HCT116 (cell line): ENCODE measurements at regions not wholly inside any gene's neighbourhood (a gene's known extent, or its start where the extent isn't known, plus 50 kb on each side); places are given as distances from the start of the nearest gene placed in this dataset.

Source experiments
- ATAC-seq: fragments of 200-7000 bp; cut with Tn5 transposase; 2 replicates; pipeline ENCODE4 v1.9.1; 2020; ENCODE audit warnings: mild to moderate bottlenecking, moderate library complexity
- BruUV-seq: library from RNA; stranded (reverse); fragments of 400-500 nt; replicated peaks from 2 replicates; lab custom pipeline; 2021; lab: Mats Ljungman, UMichigan
- CTCF ChIA-PET: fragments of 300-600 bp; sonication (Branson Sonifier 250); formaldehyde crosslinking; loops from one replicate; lab custom pipeline; 2021; ENCODE audit warnings: antibody characterized with exemption; lab: Charles Lee
- POLR2A ChIA-PET: fragments of 300-600, 350-600 bp; sonication (Branson Sonifier 250); formaldehyde crosslinking; loops from one replicate; lab custom pipeline; 2021; ENCODE audit warnings: antibody characterized with exemption; lab: Charles Lee
- RAD21 ChIA-PET, 2 experiments: fragments of 300-600 bp; sonication (Branson Sonifier 250); formaldehyde crosslinking; loops; one replicate each; lab custom pipeline; 2023; ENCODE audit warnings: low total read pairs in 2 of 2; ENCODE audit not compliant: uncharacterized antibody in 2 of 2, unreplicated experiment in 2 of 2, low non-redundant PET in 1 of 2; lab: Charles Lee
- DNase-seq: peaks from one replicate; pipeline ENCODE4 v3.0.0-alpha.2; 2010; ENCODE audit warnings: low read depth, low spot score
- H2AFZ ChIP-seq: fragments of 200-600 bp; shearing (Covaris generic), sonication (generic); 2 replicates; pipeline ENCODE4 v1.6.1; 2017; ENCODE audit warnings: low read depth, mixed run types, mixed read lengths, antibody characterized with exemption, low read length; ENCODE audit not compliant: poor library complexity, severe bottlenecking
- H3K27ac ChIP-seq: 2 replicates; pipeline ENCODE4 v1.5.1; 2012; ENCODE audit warnings: low read depth, low read length
- H3K27me3 ChIP-seq: fragments of 200-600 bp; sonication (generic); 2 replicates; pipeline ENCODE4 v1.6.1; 2016; ENCODE audit warnings: mixed run types, low read length, mixed read lengths; ENCODE audit not compliant: insufficient read depth
- H3K36me3 ChIP-seq, 2 experiments: fragments of 200-500 bp in 1 of 2; fragments of 200-600 bp in 1 of 2; sonication (Bioruptor generic) in 1 of 2; sonication (generic) in 1 of 2; 2 replicates each; pipeline versions ENCODE4 v1.5.1 to v1.6.1; 2014 to 2016; ENCODE audit warnings: low read length in 2 of 2, inconsistent platforms in 1 of 2, mixed read lengths in 1 of 2, mixed run types in 1 of 2; ENCODE audit not compliant: insufficient read depth in 2 of 2, control insufficient read depth in 1 of 2
- H3K4me1 ChIP-seq, 2 experiments: fragments of 200-600 bp in 1 of 2; sonication (generic) in 1 of 2; 2 replicates each; pipeline versions ENCODE4 v1.5.1 to v1.6.1; 2012 to 2017; ENCODE audit warnings: low read length in 2 of 2, inconsistent platforms in 1 of 2, mild to moderate bottlenecking in 1 of 2, mixed read lengths in 1 of 2, mixed run types in 1 of 2, moderate library complexity in 1 of 2; ENCODE audit not compliant: insufficient read depth in 2 of 2, control insufficient read depth in 1 of 2
- H3K4me2 ChIP-seq: fragments of 200-600 bp; sonication (generic); 2 replicates; pipeline ENCODE4 v1.6.1; 2017; ENCODE audit warnings: mixed run types, low read length, mixed read lengths
- H3K4me3 ChIP-seq, 2 experiments: fragments of 200-600 bp in 1 of 2; sonication (generic) in 1 of 2; replicated peaks in 1 of 2; 2 replicates each; pipeline ENCODE4 v1.5.1; 2011 to 2016; ENCODE audit warnings: low read length in 2 of 2, control low read depth in 1 of 2, low read depth in 1 of 2, mild to moderate bottlenecking in 1 of 2, mixed read lengths in 1 of 2, mixed run types in 1 of 2
- H3K79me2 ChIP-seq: fragments of 200-600 bp; sonication (generic); 2 replicates; pipeline ENCODE4 v1.6.1; 2017; ENCODE audit warnings: mild to moderate bottlenecking, mixed run types, low read length, moderate library complexity, mixed read lengths; ENCODE audit not compliant: insufficient read depth
- H3K9ac ChIP-seq: fragments of 200-600 bp; sonication (generic); 2 replicates; pipeline ENCODE4 v1.6.1; 2016; ENCODE audit warnings: low read length, mixed read lengths
- H3K9me2 ChIP-seq: fragments of 200-600 bp; sonication (generic), shearing (Covaris generic); 2 replicates; pipeline ENCODE4 v1.6.1; 2017; ENCODE audit warnings: mixed run types, mild to moderate bottlenecking, moderate library complexity; ENCODE audit not compliant: insufficient read depth
- H3K9me3 ChIP-seq, 2 experiments: fragments of 200-500 bp in 1 of 2; fragments of 200-600 bp in 1 of 2; sonication (Bioruptor generic) in 1 of 2; sonication (generic) in 1 of 2; 2 replicates each; pipeline ENCODE4 v1.6.1; 2014 to 2017; ENCODE audit warnings: low read length in 2 of 2, mixed read lengths in 2 of 2, inconsistent platforms in 1 of 2, low read depth in 1 of 2, mild to moderate bottlenecking in 1 of 2, mixed run types in 1 of 2, moderate library complexity in 1 of 2; ENCODE audit not compliant: control insufficient read depth in 1 of 2, insufficient read depth in 1 of 2
- H4K20me1 ChIP-seq: fragments of 200-600 bp; sonication (generic), shearing (Covaris generic); 2 replicates; pipeline ENCODE4 v1.6.1; 2017; ENCODE audit warnings: mixed run types, mild to moderate bottlenecking, moderate library complexity; ENCODE audit not compliant: insufficient read depth
- CBX3 ChIP-seq: IDR thresholded peaks from 2 replicates; pipeline ENCODE4 v1.6.1; 2012; ENCODE audit warnings: low read depth
- CEBPB ChIP-seq: IDR thresholded peaks from 2 replicates; pipeline ENCODE4 v1.6.1; 2012; ENCODE audit warnings: low read depth
- EGR1 ChIP-seq: IDR thresholded peaks from 2 replicates; pipeline ENCODE4 v1.6.1; 2012; ENCODE audit warnings: low read depth
- EZH2phosphoT487 ChIP-seq: fragments of 200-600 bp; IDR thresholded peaks from 2 replicates; pipeline ENCODE4 v1.6.1; 2018; ENCODE audit warnings: antibody characterized with exemption, borderline replicate concordance
- POLR2AphosphoS5 ChIP-seq: IDR thresholded peaks from 2 replicates; pipeline ENCODE4 v1.6.1; 2011; ENCODE audit warnings: mild to moderate bottlenecking, low read depth, low read length, moderate library complexity
- RAD21 ChIP-seq: IDR thresholded peaks from 2 replicates; pipeline ENCODE4 v1.6.1; 2012; ENCODE audit warnings: low read depth, mild to moderate bottlenecking
- SIN3A ChIP-seq: IDR thresholded peaks from 2 replicates; pipeline ENCODE4 v1.6.1; 2012; ENCODE audit warnings: low read depth
- SP1 ChIP-seq: IDR thresholded peaks from 2 replicates; pipeline ENCODE4 v1.6.1; 2012; ENCODE audit warnings: low read depth
- TCF7L2 ChIP-seq: IDR thresholded peaks from 2 replicates; pipeline ENCODE4 v1.7.0; 2011; ENCODE audit warnings: borderline replicate concordance, inconsistent platforms; ENCODE audit not compliant: insufficient read depth, insufficient read length; ENCODE audit errors: extremely low read depth
- ZFX ChIP-seq: fragments of 450-650 bp; IDR thresholded peaks from 2 replicates; pipeline ENCODE4 v1.6.1; 2017
- ZNF274 ChIP-seq: fragments of 200-500 bp; sonication (Bioruptor generic); IDR thresholded peaks from 2 replicates; pipeline ENCODE4 v1.6.1; 2014; ENCODE audit warnings: mild to moderate bottlenecking, low read depth, low read length, inconsistent platforms
- intact Hi-C: fragments of 100-400 bp; cut with micrococcal nuclease; formaldehyde crosslinking; loops from 2 replicates; pipeline ENCODE4 v1.10.0; 2022
- TF ChIP-seq, protein P1 (sequence below), 3 experiments: fragments of 200-600 bp in 1 of 3; sonication (generic) in 1 of 3; IDR thresholded peaks in 2 of 3; conservative IDR thresholded peaks in 1 of 3; 2 replicates each; pipeline ENCODE4 v1.5.1; 2012 to 2017; ENCODE audit warnings: low read depth in 2 of 3, low read length in 2 of 3, antibody characterized with exemption in 1 of 3, borderline replicate concordance in 1 of 3, control low read depth in 1 of 3, mild to moderate bottlenecking in 1 of 3, mixed read lengths in 1 of 3, mixed run types in 1 of 3, moderate library complexity in 1 of 3; ENCODE audit not compliant: insufficient read depth in 1 of 3
- TF ChIP-seq, protein P2 (sequence below): IDR thresholded peaks from 2 replicates; pipeline ENCODE4 v1.6.1; 2011; ENCODE audit warnings: mild to moderate bottlenecking, low read length, moderate library complexity; ENCODE audit not compliant: insufficient replicate concordance; ENCODE audit errors: extremely low read depth
- TF ChIP-seq, protein P3 (sequence below): IDR thresholded peaks from 2 replicates; pipeline ENCODE4 v1.6.1; 2012

DNA sequence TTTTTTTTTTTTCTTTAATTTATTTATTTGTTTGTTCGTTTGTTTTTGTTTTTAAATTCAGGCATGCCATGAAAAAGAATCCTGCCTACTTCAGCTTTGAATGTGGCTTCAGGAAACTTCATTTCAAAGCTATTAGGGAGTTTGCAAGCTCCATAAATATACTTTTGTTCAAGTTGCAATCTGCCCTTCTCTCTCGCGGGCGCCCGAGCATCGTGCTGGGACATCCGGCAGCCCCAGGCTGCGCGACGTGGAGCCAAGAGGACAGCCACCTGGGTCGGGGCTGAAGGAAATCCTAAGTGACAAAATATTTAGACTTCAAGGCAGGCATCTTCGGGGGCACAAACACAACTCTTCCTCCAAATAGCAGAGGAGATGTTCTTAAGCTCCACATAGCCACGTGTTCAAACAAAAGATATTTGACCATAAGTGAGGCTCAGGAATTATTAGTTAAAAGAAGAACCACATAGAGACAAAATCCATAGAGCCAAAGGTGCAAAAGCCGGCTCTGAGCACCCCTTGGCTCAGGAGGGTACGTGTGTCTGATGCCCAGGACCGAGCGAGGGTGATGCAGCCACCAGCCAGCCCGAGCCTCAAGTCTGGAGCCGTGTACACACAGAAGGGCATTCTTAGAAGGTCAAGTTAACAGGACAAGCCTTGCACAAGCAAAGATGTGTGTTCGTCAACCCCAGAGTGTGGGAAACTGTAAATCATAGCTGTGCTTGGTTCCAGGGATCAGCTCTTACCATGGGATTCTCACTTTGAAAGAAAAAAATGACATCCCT lies 256.5 kb upstream of the SALL3 start:
- intact Hi-C loops: no loop called here
- no peak for ATAC-seq
- peaks cover 20% of the 10 kb centered on the region for H3K27me3 ChIP-seq
- BruUV-seq: no TSS peak
- no peaks in the 10 kb centered on the region for H3K9me2 ChIP-seq
- ChIA-PET RAD21 (no interaction called here), CTCF (no interaction called here), POLR2A (no interaction called here)
- no peaks in the 10 kb centered on the region for H3K4me1 ChIP-seq
- no peaks in the 10 kb centered on the region for H3K79me2 ChIP-seq
- H3K4me2 ChIP-seq: no peak overlapping the region
- no peaks in the 10 kb centered on the region for H3K36me3 ChIP-seq
- no peak overlapping the region for H2AFZ ChIP-seq
- DNase-seq: no peak
- no peaks in the 10 kb centered on the region for H3K9me3 ChIP-seq
- no peaks in the 10 kb centered on the region for H4K20me1 ChIP-seq
- H3K27ac ChIP-seq: no peak overlapping the region
- H3K9ac ChIP-seq: no peak overlapping the region
- TF ChIP-seq, protein P1, sequence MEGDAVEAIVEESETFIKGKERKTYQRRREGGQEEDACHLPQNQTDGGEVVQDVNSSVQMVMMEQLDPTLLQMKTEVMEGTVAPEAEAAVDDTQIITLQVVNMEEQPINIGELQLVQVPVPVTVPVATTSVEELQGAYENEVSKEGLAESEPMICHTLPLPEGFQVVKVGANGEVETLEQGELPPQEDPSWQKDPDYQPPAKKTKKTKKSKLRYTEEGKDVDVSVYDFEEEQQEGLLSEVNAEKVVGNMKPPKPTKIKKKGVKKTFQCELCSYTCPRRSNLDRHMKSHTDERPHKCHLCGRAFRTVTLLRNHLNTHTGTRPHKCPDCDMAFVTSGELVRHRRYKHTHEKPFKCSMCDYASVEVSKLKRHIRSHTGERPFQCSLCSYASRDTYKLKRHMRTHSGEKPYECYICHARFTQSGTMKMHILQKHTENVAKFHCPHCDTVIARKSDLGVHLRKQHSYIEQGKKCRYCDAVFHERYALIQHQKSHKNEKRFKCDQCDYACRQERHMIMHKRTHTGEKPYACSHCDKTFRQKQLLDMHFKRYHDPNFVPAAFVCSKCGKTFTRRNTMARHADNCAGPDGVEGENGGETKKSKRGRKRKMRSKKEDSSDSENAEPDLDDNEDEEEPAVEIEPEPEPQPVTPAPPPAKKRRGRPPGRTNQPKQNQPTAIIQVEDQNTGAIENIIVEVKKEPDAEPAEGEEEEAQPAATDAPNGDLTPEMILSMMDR (IDR thresholded peaks at IDR 0.05 in 2 of 3, conservative IDR thresholded peaks at IDR 0.05 in 1 of 3; ENCODE audit: borderline replicate concordance in 1 of 3, insufficient read depth in 1 of 3, low read depth in 2 of 3, low read length in 2 of 3): no peak
- TF ChIP-seq, protein P2, sequence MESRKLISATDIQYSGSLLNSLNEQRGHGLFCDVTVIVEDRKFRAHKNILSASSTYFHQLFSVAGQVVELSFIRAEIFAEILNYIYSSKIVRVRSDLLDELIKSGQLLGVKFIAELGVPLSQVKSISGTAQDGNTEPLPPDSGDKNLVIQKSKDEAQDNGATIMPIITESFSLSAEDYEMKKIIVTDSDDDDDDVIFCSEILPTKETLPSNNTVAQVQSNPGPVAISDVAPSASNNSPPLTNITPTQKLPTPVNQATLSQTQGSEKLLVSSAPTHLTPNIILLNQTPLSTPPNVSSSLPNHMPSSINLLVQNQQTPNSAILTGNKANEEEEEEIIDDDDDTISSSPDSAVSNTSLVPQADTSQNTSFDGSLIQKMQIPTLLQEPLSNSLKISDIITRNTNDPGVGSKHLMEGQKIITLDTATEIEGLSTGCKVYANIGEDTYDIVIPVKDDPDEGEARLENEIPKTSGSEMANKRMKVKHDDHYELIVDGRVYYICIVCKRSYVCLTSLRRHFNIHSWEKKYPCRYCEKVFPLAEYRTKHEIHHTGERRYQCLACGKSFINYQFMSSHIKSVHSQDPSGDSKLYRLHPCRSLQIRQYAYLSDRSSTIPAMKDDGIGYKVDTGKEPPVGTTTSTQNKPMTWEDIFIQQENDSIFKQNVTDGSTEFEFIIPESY: no peak
- no peak for TF ChIP-seq ZNF274
- TF ChIP-seq ZFX: no peak
- TF ChIP-seq POLR2AphosphoS5: no peak
- no peak for TF ChIP-seq CEBPB
- TF ChIP-seq, protein P3, sequence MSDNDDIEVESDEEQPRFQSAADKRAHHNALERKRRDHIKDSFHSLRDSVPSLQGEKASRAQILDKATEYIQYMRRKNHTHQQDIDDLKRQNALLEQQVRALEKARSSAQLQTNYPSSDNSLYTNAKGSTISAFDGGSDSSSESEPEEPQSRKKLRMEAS: no peak
- TF ChIP-seq EGR1: no peak
- TF ChIP-seq SP1: no peak
- no peak for TF ChIP-seq TCF7L2
- TF ChIP-seq EZH2phosphoT487: no peak
- no peak for TF ChIP-seq CBX3
- TF ChIP-seq RAD21: no peak
- no peak for TF ChIP-seq SIN3A
- no peak overlapping the region for H3K4me3 ChIP-seq
